KMS-11 (cell line): ENCODE measurements at regions not wholly inside any gene's neighbourhood (a gene's known extent, or its start where the extent isn't known, plus 50 kb on each side); places are given as distances from the start of the nearest gene placed in this dataset.

ENCODE experiments used
- H2AFZ ChIP-seq: fragments of 200-600 bp; sonication (generic); 2 replicates; pipeline ENCODE4 v1.6.1; 2016; ENCODE audit warnings: antibody characterized with exemption, mixed run types, low read depth
- H3K27ac ChIP-seq: fragments of 200-600 bp; sonication (generic); 2 replicates; pipeline ENCODE4 v1.6.1; 2016; ENCODE audit warnings: mild to moderate bottlenecking, mixed run types
- H3K27me3 ChIP-seq: fragments of 200-600 bp; sonication (generic); 2 replicates; pipeline ENCODE4 v1.6.1; 2017; ENCODE audit warnings: mild to moderate bottlenecking, low read depth, mixed run types, moderate library complexity; ENCODE audit not compliant: insufficient read depth
- H3K36me3 ChIP-seq: fragments of 200-600 bp; sonication (generic); 2 replicates; pipeline ENCODE4 v1.6.1; 2017; ENCODE audit warnings: mild to moderate bottlenecking, mixed run types; ENCODE audit not compliant: insufficient read depth
- H3K4me1 ChIP-seq: fragments of 200-600 bp; sonication (generic); 2 replicates; pipeline ENCODE4 v1.6.1; 2016; ENCODE audit warnings: mild to moderate bottlenecking, low read depth, mixed run types; ENCODE audit not compliant: poor library complexity, severe bottlenecking
- H3K4me2 ChIP-seq: fragments of 200-600 bp; sonication (generic); 2 replicates; pipeline ENCODE4 v1.7.0; 2016; ENCODE audit warnings: mild to moderate bottlenecking, mixed run types
- H3K4me3 ChIP-seq: fragments of 200-600 bp; sonication (generic); IDR thresholded peaks from 2 replicates; pipeline ENCODE4 v1.6.1; 2017; ENCODE audit warnings: low read depth, low read length, mixed read lengths; ENCODE audit not compliant: insufficient read depth
- H3K79me2 ChIP-seq: fragments of 200-600 bp; sonication (generic); 2 replicates; pipeline ENCODE4 v1.6.1; 2016; ENCODE audit warnings: low read depth, mixed run types; ENCODE audit not compliant: insufficient read depth
- H3K9ac ChIP-seq: fragments of 200-600 bp; sonication (generic); 2 replicates; pipeline ENCODE4 v1.6.1; 2016; ENCODE audit warnings: mild to moderate bottlenecking, mixed run types
- H4K20me1 ChIP-seq: fragments of 200-600 bp; sonication (generic); 2 replicates; pipeline ENCODE4 v1.6.1; 2016; ENCODE audit warnings: mild to moderate bottlenecking, mixed run types; ENCODE audit not compliant: insufficient read depth
- CTCF ChIP-seq: fragments of 200-600 bp; sonication (generic); conservative IDR thresholded peaks from 2 replicates; pipeline ENCODE4 v1.6.1; 2017; ENCODE audit warnings: low read depth, mild to moderate bottlenecking, antibody characterized with exemption, low read length, moderate library complexity, mixed read lengths

GRCh38 chr14:38774162-38774561 lies 328.9 kb downstream of the SEC23A start:
- H3K27me3 ChIP-seq = no peaks in the 10 kb centered on the region
- H3K4me2 ChIP-seq = peak overlapping the region; percentile 52
- H2AFZ ChIP-seq = no peak overlapping the region
- H3K79me2 ChIP-seq = no peaks in the 10 kb centered on the region
- TF ChIP-seq CTCF = no peak
- no peak overlapping the region for H3K4me3 ChIP-seq
- no peaks in the 10 kb centered on the region for H4K20me1 ChIP-seq
- no peaks in the 10 kb centered on the region for H3K36me3 ChIP-seq
- no peak overlapping the region for H3K27ac ChIP-seq
- H3K9ac ChIP-seq = no peak overlapping the region
- peaks cover 71% of the 10 kb centered on the region for H3K4me1 ChIP-seq

- Histone ChIP-seq H3K36me3 (no peaks in the 10 kb centered on the region), H2AFZ (no peak overlapping the region), H3K4me1 (peaks cover 32% of the 10 kb centered on the region), H3K4me2 (no peak overlapping the region), H3K27ac (no peak overlapping the region), H3K27me3 (no peaks in the 10 kb centered on the region), H3K4me3 (no peak overlapping the region), H3K79me2 (no peaks in the 10 kb centered on the region), H4K20me1 (no peaks in the 10 kb centered on the region), H3K9ac (no peak overlapping the region)
- no peak for TF ChIP-seq CTCF
These were observed 332.8 kb downstream of the SEC23A start for GRCh38 chr14:38770251-38770650.

GRCh38 chr14:38762845-38763244 lies 340.2 kb downstream of the SEC23A start:
- no peaks in the 10 kb centered on the region for H3K27me3 ChIP-seq
- H2AFZ ChIP-seq = no peak overlapping the region
- no peak overlapping the region for H3K9ac ChIP-seq
- no peak for TF ChIP-seq CTCF
- H3K27ac ChIP-seq = no peak overlapping the region
- H3K4me3 ChIP-seq = no peak overlapping the region
- H3K4me2 ChIP-seq = no peak overlapping the region
- H4K20me1 ChIP-seq = no peaks in the 10 kb centered on the region
- no peaks in the 10 kb centered on the region for H3K79me2 ChIP-seq
- no peaks in the 10 kb centered on the region for H3K36me3 ChIP-seq
- no peaks in the 10 kb centered on the region for H3K4me1 ChIP-seq

GRCh38 chr14:38762426-38762825 lies 340.6 kb downstream of the SEC23A start:
- H2AFZ ChIP-seq = no peak overlapping the region
- no peaks in the 10 kb centered on the region for H3K27me3 ChIP-seq
- no peak overlapping the region for H3K4me2 ChIP-seq
- no peak for TF ChIP-seq CTCF
- H3K4me1 ChIP-seq = no peaks in the 10 kb centered on the region
- no peaks in the 10 kb centered on the region for H3K36me3 ChIP-seq
- H3K4me3 ChIP-seq = no peak overlapping the region
- no peaks in the 10 kb centered on the region for H3K79me2 ChIP-seq
- no peak overlapping the region for H3K9ac ChIP-seq
- no peak overlapping the region for H3K27ac ChIP-seq
- H4K20me1 ChIP-seq = no peaks in the 10 kb centered on the region

- no peaks in the 10 kb centered on the region for H3K36me3 ChIP-seq
- no peak overlapping the region for H2AFZ ChIP-seq
- no peak overlapping the region for H3K4me3 ChIP-seq
- no peaks in the 10 kb centered on the region for H3K27me3 ChIP-seq
- TF ChIP-seq CTCF = no peak
- H4K20me1 ChIP-seq = no peaks in the 10 kb centered on the region
- no peaks in the 10 kb centered on the region for H3K79me2 ChIP-seq
- no peaks in the 10 kb centered on the region for H3K4me1 ChIP-seq
- no peak overlapping the region for H3K9ac ChIP-seq
- no peak overlapping the region for H3K27ac ChIP-seq
- no peak overlapping the region for H3K4me2 ChIP-seq
These were observed 342.0 kb downstream of the SEC23A start for GRCh38 chr14:38761033-38761432.
